Stimulated activated effector memory CD8-positive, alpha-beta T cell treated with anti-CD3 and anti-CD28 coated beads, Interleukin-12 subunit alpha, Interleukin-12 subunit beta, amount 100 ng/mL, for 72 hours (primary cell): ENCODE measurements at regions not wholly inside any gene's neighbourhood (a gene's known extent, or its start where the extent isn't known, plus 50 kb on each side); places are given as distances from the start of the nearest gene placed in this dataset.
"Not testable (repeated sequence)": the region's sequence is repeated elsewhere in the genome, so short reads cannot be mapped to it uniquely, and the experiment has no call there.

Source experiments
- ATAC-seq: fragments of 150-1000 bp; cut with Tn5 transposase; 2 replicates; pipeline ENCODE4 v1.10.0; 2021
- DNase-seq, 2 donors: peaks; one replicate each; pipeline ENCODE4 v3.0.0; 2021 to 2022; ENCODE audit warnings: low spot score in 2 of 2
- H3K27ac Mint-ChIP-seq: one replicate; pipeline ENCODE4 v1.8.0; 2022; ENCODE audit warnings: mild to moderate bottlenecking, mixed read lengths
- H3K36me3 Mint-ChIP-seq: one replicate; pipeline ENCODE4 v1.8.0; 2022; ENCODE audit warnings: mild to moderate bottlenecking, mixed read lengths
- H3K4me1 Mint-ChIP-seq: one replicate; pipeline ENCODE4 v1.8.0; 2022; ENCODE audit warnings: mixed read lengths
- H3K4me3 Mint-ChIP-seq: one replicate; pipeline ENCODE4 v1.8.0; 2022; ENCODE audit warnings: mild to moderate bottlenecking, mixed read lengths
- H3K9me3 Mint-ChIP-seq: one replicate; pipeline ENCODE4 v1.8.0; 2022; ENCODE audit warnings: mixed read lengths

GRCh38 chr6:132109752-132110151, 158.6 kb upstream of the CCN2 start:
- DNase-seq, H3K4me3 Mint-ChIP-seq, ATAC-seq, H3K27ac Mint-ChIP-seq, H3K4me1 Mint-ChIP-seq, H3K36me3 Mint-ChIP-seq: not testable (repeated sequence)
- peaks cover 26% of the 10 kb centered on the region for H3K9me3 Mint-ChIP-seq

- Mint-ChIP-seq H3K9me3 (peaks cover 26% of the 10 kb centered on the region), H3K4me1 (no peaks in the 10 kb centered on the region), H3K4me3 (no peak overlapping the region), H3K36me3 (no peaks in the 10 kb centered on the region), H3K27ac (no peak overlapping the region)
- ATAC-seq = no peak
- no peak for DNase-seq
These were observed 156.7 kb upstream of the CCN2 start for GRCh38 chr6:132107896-132108295.

- Mint-ChIP-seq H3K4me1 (no peaks in the 10 kb centered on the region), H3K27ac (no peak overlapping the region), H3K9me3 (peaks cover 6% of the 10 kb centered on the region), H3K4me3 (no peak overlapping the region), H3K36me3 (no peaks in the 10 kb centered on the region)
- DNase-seq (no peak), ATAC-seq (no peak)
These were observed 150.4 kb upstream of the CCN2 start for GRCh38 chr6:132101535-132101934.

- Mint-ChIP-seq H3K4me3 (no peak overlapping the region), H3K9me3 (peaks cover 5% of the 10 kb centered on the region), H3K4me1 (no peaks in the 10 kb centered on the region), H3K27ac (no peak overlapping the region), H3K36me3 (no peaks in the 10 kb centered on the region)
- ATAC-seq = no peak
- DNase-seq = no peak
These were observed 149.3 kb upstream of the CCN2 start for GRCh38 chr6:132100388-132100990.

- Mint-ChIP-seq H3K9me3 (peaks cover 2% of the 10 kb centered on the region), H3K36me3 (no peaks in the 10 kb centered on the region), H3K4me1 (no peaks in the 10 kb centered on the region), H3K27ac (no peak overlapping the region), H3K4me3 (no peak overlapping the region)
- ATAC-seq (no peak), DNase-seq (no peak)
These were observed 145.8 kb upstream of the CCN2 start for GRCh38 chr6:132096996-132097395.

- Mint-ChIP-seq H3K36me3 (no peaks in the 10 kb centered on the region), H3K4me1 (no peaks in the 10 kb centered on the region), H3K4me3 (no peak overlapping the region), H3K9me3 (peaks cover 2% of the 10 kb centered on the region), H3K27ac (no peak overlapping the region)
- DNase-seq (no peak), ATAC-seq (no peak)
These were observed 145.1 kb upstream of the CCN2 start for GRCh38 chr6:132096245-132096644.

GRCh38 chr6:132089173-132089572, 138.0 kb upstream of the CCN2 start:
- no peaks in the 10 kb centered on the region for H3K9me3 Mint-ChIP-seq
- no peak overlapping the region for H3K27ac Mint-ChIP-seq
- no peak for DNase-seq
- no peak overlapping the region for H3K4me3 Mint-ChIP-seq
- no peak for ATAC-seq
- no peaks in the 10 kb centered on the region for H3K4me1 Mint-ChIP-seq
- no peaks in the 10 kb centered on the region for H3K36me3 Mint-ChIP-seq

- Mint-ChIP-seq H3K9me3 (no peaks in the 10 kb centered on the region), H3K4me3 (no peak overlapping the region), H3K36me3 (no peaks in the 10 kb centered on the region), H3K4me1 (no peaks in the 10 kb centered on the region), H3K27ac (no peak overlapping the region)
- no peak for ATAC-seq
- DNase-seq = no peak
These were observed 137.0 kb upstream of the CCN2 start for GRCh38 chr6:132088150-132088549.

- Mint-ChIP-seq H3K9me3 (no peaks in the 10 kb centered on the region), H3K4me3 (no peak overlapping the region), H3K27ac (no peak overlapping the region), H3K36me3 (no peaks in the 10 kb centered on the region), H3K4me1 (no peaks in the 10 kb centered on the region)
- ATAC-seq (no peak), DNase-seq (no peak)
These were observed 136.2 kb upstream of the CCN2 start for GRCh38 chr6:132087391-132087790.

- Mint-ChIP-seq H3K9me3 (no peaks in the 10 kb centered on the region), H3K36me3 (no peaks in the 10 kb centered on the region), H3K27ac (no peak overlapping the region), H3K4me1 (no peaks in the 10 kb centered on the region), H3K4me3 (no peak overlapping the region)
- ATAC-seq = no peak
- no peak for DNase-seq
These were observed 134.6 kb upstream of the CCN2 start for GRCh38 chr6:132085731-132086130.

- no peaks in the 10 kb centered on the region for H3K9me3 Mint-ChIP-seq
- DNase-seq (no peak), ATAC-seq (no peak)
- H3K36me3 Mint-ChIP-seq = no peaks in the 10 kb centered on the region
- H3K4me1 Mint-ChIP-seq = no peaks in the 10 kb centered on the region
- H3K27ac Mint-ChIP-seq = no peak overlapping the region
- H3K4me3 Mint-ChIP-seq = no peak overlapping the region
These were observed 133.8 kb upstream of the CCN2 start for GRCh38 chr6:132084811-132085509.

GRCh38 chr6:132082421-132082820, 131.2 kb upstream of the CCN2 start:
- no peaks in the 10 kb centered on the region for H3K36me3 Mint-ChIP-seq
- H3K27ac Mint-ChIP-seq = no peak overlapping the region
- no peaks in the 10 kb centered on the region for H3K4me1 Mint-ChIP-seq
- H3K4me3 Mint-ChIP-seq = no peak overlapping the region
- no peak for ATAC-seq
- no peak for DNase-seq
- no peaks in the 10 kb centered on the region for H3K9me3 Mint-ChIP-seq

GRCh38 chr6:132081338-132081737, 130.2 kb upstream of the CCN2 start:
- Mint-ChIP-seq H3K36me3 (no peaks in the 10 kb centered on the region), H3K4me1 (no peaks in the 10 kb centered on the region), H3K9me3 (no peaks in the 10 kb centered on the region), H3K4me3 (no peak overlapping the region), H3K27ac (no peak overlapping the region)
- ATAC-seq (no peak), DNase-seq (no peak)

GRCh38 chr6:132079286-132079685, 128.1 kb upstream of the CCN2 start:
- H3K36me3 Mint-ChIP-seq = no peaks in the 10 kb centered on the region
- DNase-seq = no peak
- H3K9me3 Mint-ChIP-seq = no peaks in the 10 kb centered on the region

GRCh38 chr6:132076452-132076851, 125.3 kb upstream of the CCN2 start:
- Mint-ChIP-seq H3K36me3 (no peaks in the 10 kb centered on the region), H3K4me3 (no peak overlapping the region), H3K9me3 (no peaks in the 10 kb centered on the region), H3K4me1 (no peaks in the 10 kb centered on the region), H3K27ac (no peak overlapping the region)
- no peak for ATAC-seq
- no peak for DNase-seq

More at GRCh38 chr6:132079286-132079685, 128.1 kb upstream of the CCN2 start:
- no peak for ATAC-seq
- H3K4me1 Mint-ChIP-seq = no peaks in the 10 kb centered on the region
- H3K27ac Mint-ChIP-seq = no peak overlapping the region
- H3K4me3 Mint-ChIP-seq = no peak overlapping the region

- Mint-ChIP-seq H3K36me3 (no peaks in the 10 kb centered on the region), H3K4me3 (no peak overlapping the region), H3K4me1 (no peaks in the 10 kb centered on the region), H3K9me3 (no peaks in the 10 kb centered on the region), H3K27ac (no peak overlapping the region)
- no peak for ATAC-seq
- no peak for DNase-seq
These were observed 121.7 kb upstream of the CCN2 start for GRCh38 chr6:132072831-132073230.
